DOHH2 (cell line): ENCODE measurements at regions not wholly inside any gene's neighbourhood (a gene's known extent, or its start where the extent isn't known, plus 50 kb on each side); places are given as distances from the start of the nearest gene placed in this dataset.

ENCODE experiments used
- EZH2phosphoT487 ChIP-seq: fragments of 200-600 bp; sonication (generic); IDR thresholded peaks from 2 replicates; pipeline ENCODE4 v1.6.1; 2017; ENCODE audit warnings: borderline replicate concordance, mild to moderate bottlenecking, antibody characterized with exemption, low read length, moderate library complexity, mixed read lengths
- TF ChIP-seq, protein P1 (sequence below): fragments of 200-600 bp; sonication (generic); IDR thresholded peaks from one replicate; pipeline ENCODE4 v1.5.1; 2014; ENCODE audit warnings: antibody characterized with exemption, mild to moderate bottlenecking, low read depth, low read length; ENCODE audit not compliant: poor library complexity, severe bottlenecking

- no peak for TF ChIP-seq EZH2phosphoT487
- TF ChIP-seq, protein P1, sequence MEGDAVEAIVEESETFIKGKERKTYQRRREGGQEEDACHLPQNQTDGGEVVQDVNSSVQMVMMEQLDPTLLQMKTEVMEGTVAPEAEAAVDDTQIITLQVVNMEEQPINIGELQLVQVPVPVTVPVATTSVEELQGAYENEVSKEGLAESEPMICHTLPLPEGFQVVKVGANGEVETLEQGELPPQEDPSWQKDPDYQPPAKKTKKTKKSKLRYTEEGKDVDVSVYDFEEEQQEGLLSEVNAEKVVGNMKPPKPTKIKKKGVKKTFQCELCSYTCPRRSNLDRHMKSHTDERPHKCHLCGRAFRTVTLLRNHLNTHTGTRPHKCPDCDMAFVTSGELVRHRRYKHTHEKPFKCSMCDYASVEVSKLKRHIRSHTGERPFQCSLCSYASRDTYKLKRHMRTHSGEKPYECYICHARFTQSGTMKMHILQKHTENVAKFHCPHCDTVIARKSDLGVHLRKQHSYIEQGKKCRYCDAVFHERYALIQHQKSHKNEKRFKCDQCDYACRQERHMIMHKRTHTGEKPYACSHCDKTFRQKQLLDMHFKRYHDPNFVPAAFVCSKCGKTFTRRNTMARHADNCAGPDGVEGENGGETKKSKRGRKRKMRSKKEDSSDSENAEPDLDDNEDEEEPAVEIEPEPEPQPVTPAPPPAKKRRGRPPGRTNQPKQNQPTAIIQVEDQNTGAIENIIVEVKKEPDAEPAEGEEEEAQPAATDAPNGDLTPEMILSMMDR, result no peak
Measured at GRCh38 chr5:97436405-97436804, 253.4 kb upstream of the RIOK2 start.
